HEK293T (cell line): ENCODE measurements at regions not wholly inside any gene's neighbourhood (a gene's known extent, or its start where the extent isn't known, plus 50 kb on each side); places are given as distances from the start of the nearest gene placed in this dataset.

Source experiments
- CTCF ChIA-PET: fragments of 350-600 bp; formaldehyde crosslinking; extraction: SDS; loops from one replicate; lab custom pipeline; 2021; ENCODE audit warnings: antibody characterized with exemption, inconsistent platforms; lab: Yijun Ruan, JAX
- POLR2A ChIA-PET: fragments of 350-600 bp; formaldehyde crosslinking; extraction: SDS; loops from one replicate; lab custom pipeline; 2020; ENCODE audit warnings: antibody characterized with exemption, inconsistent platforms; lab: Yijun Ruan, JAX
- DNase-seq: peaks from one replicate; pipeline ENCODE4 v3.0.0; 2012; ENCODE audit warnings: mixed read lengths; ENCODE audit errors: extremely low spot score
- ARNT ChIP-seq: fragments of 450-650 bp; IDR thresholded peaks from 2 replicates; pipeline ENCODE4 v1.6.1; 2017; ENCODE audit warnings: mild to moderate bottlenecking
- BHLHE40 ChIP-seq: fragments of 450-650 bp; IDR thresholded peaks from 2 replicates; pipeline ENCODE4 v1.6.1; 2016; ENCODE audit warnings: mild to moderate bottlenecking, moderate library complexity, borderline replicate concordance
- CTBP1 ChIP-seq: fragments of 450-650 bp; IDR thresholded peaks from 2 replicates; pipeline ENCODE4 v1.6.1; 2016; ENCODE audit warnings: borderline replicate concordance
- ELF4 ChIP-seq: fragments of 450-650 bp; IDR thresholded peaks from 2 replicates; pipeline ENCODE4 v1.6.1; 2017; ENCODE audit warnings: antibody characterized with exemption
- FOXA1 ChIP-seq: fragments of 450-650 bp; IDR thresholded peaks from 2 replicates; pipeline ENCODE4 v1.6.1; 2016; ENCODE audit warnings: mild to moderate bottlenecking
- FOXK2 ChIP-seq: fragments of 450-650 bp; IDR thresholded peaks from 2 replicates; pipeline ENCODE4 v1.6.1; 2016; ENCODE audit warnings: mild to moderate bottlenecking
- FOXM1 ChIP-seq: fragments of 450-650 bp; IDR thresholded peaks from 2 replicates; pipeline ENCODE4 v1.6.1; 2017; ENCODE audit warnings: mild to moderate bottlenecking, borderline replicate concordance
- HDGF ChIP-seq: fragments of 450-650 bp; IDR thresholded peaks from 2 replicates; pipeline ENCODE4 v1.6.1; 2017; ENCODE audit warnings: antibody characterized with exemption, borderline replicate concordance
- L3MBTL2 ChIP-seq: fragments of 450-650 bp; conservative IDR thresholded peaks from 2 replicates; pipeline ENCODE4 v1.6.1; 2016; ENCODE audit warnings: mild to moderate bottlenecking
- LEF1 ChIP-seq: fragments of 450-650 bp; IDR thresholded peaks from 2 replicates; pipeline ENCODE4 v1.6.1; 2017; ENCODE audit warnings: mild to moderate bottlenecking, borderline replicate concordance
- NFRKB ChIP-seq: fragments of 450-650 bp; IDR thresholded peaks from 2 replicates; pipeline ENCODE4 v1.6.1; 2016; ENCODE audit warnings: mild to moderate bottlenecking, moderate library complexity
- PKNOX1 ChIP-seq: fragments of 450-650 bp; IDR thresholded peaks from 2 replicates; pipeline ENCODE4 v1.6.1; 2016
- SP1 ChIP-seq: fragments of 450-650 bp; IDR thresholded peaks from 2 replicates; pipeline ENCODE4 v1.6.1; 2017
- SUZ12 ChIP-seq: fragments of 450-650 bp; IDR thresholded peaks from 2 replicates; pipeline ENCODE4 v1.6.1; 2016; ENCODE audit warnings: mild to moderate bottlenecking
- TARDBP ChIP-seq: fragments of 450-650 bp; IDR thresholded peaks from 2 replicates; pipeline ENCODE4 v1.6.1; 2016
- ZNF384 ChIP-seq: fragments of 450-650 bp; IDR thresholded peaks from 2 replicates; pipeline ENCODE4 v1.6.1; 2016

GRCh38 chr17:72400863-72401262 lies 280.0 kb downstream of the SOX9 start:
- ChIA-PET POLR2A (no interaction called here), CTCF (no interaction called here)
- TF ChIP-seq NFRKB (no peak), HDGF (no peak), SP1 (no peak), FOXK2 (no peak), ELF4 (no peak), L3MBTL2 (no peak), LEF1 (no peak), ARNT (no peak), FOXM1 (no peak), SUZ12 (no peak), BHLHE40 (no peak)
- no peak for DNase-seq

- CTCF ChIA-PET = interaction anchor here (0.7 kb wide), 1 partner anchor 963 kb away, joined by 4 read pairs; no protein-coding TSS in a partner anchor
- TF ChIP-seq ARNT (no peak), FOXM1 (no peak), ZNF384 (no peak)
- no peak for DNase-seq
- POLR2A ChIA-PET = no interaction called here
Measured at GRCh38 chr17:72401883-72402726, 281.3 kb downstream of the SOX9 start.

- CTCF ChIA-PET = interaction anchor here (0.7 kb wide), 1 partner anchor 964 kb away, joined by 4 read pairs; no protein-coding TSS in a partner anchor
- no peak for DNase-seq
- TF ChIP-seq SP1 (no peak), PKNOX1 (no peak)
- POLR2A ChIA-PET = no interaction called here
Measured at GRCh38 chr17:72402727-72403210, 281.9 kb downstream of the SOX9 start.

GRCh38 chr17:72403713-72404209 lies 282.9 kb downstream of the SOX9 start:
- ChIA-PET POLR2A (no interaction called here), CTCF (no interaction called here)
- no peak for DNase-seq
- TF ChIP-seq TARDBP = no peak
- no peak for TF ChIP-seq HDGF
- no peak for TF ChIP-seq SUZ12
- TF ChIP-seq FOXM1 = no peak
- TF ChIP-seq ELF4 = no peak
- no peak for TF ChIP-seq BHLHE40
- no peak for TF ChIP-seq NFRKB
- TF ChIP-seq FOXA1 = no peak
- TF ChIP-seq L3MBTL2 = no peak
- no peak for TF ChIP-seq SP1
- TF ChIP-seq FOXK2 = no peak
- TF ChIP-seq ARNT = no peak
- TF ChIP-seq PKNOX1 = no peak
- TF ChIP-seq LEF1 = no peak

GRCh38 chr17:72404872-72405271 lies 284.1 kb downstream of the SOX9 start:
- ChIA-PET POLR2A (interaction anchor here (0.6 kb wide), 1 partner anchor 101 kb away, joined by 3 read pairs; no protein-coding TSS in a partner anchor), CTCF (interaction anchor here (0.6 kb wide), 2 partner anchors 16 to 28 kb away, joined by 3 read pairs; no protein-coding TSS in a partner anchor)
- DNase-seq = no peak
- TF ChIP-seq HDGF (no peak), CTBP1 (no peak), PKNOX1 (no peak), TARDBP (no peak), SUZ12 (no peak), LEF1 (no peak), ARNT (no peak), L3MBTL2 (no peak), ELF4 (no peak), FOXM1 (no peak), FOXK2 (no peak), FOXA1 (no peak)

GRCh38 chr17:72405662-72406230 lies 284.9 kb downstream of the SOX9 start:
- TF ChIP-seq SP1 = no peak
- TF ChIP-seq CTBP1 = no peak
- TF ChIP-seq BHLHE40 = no peak
- no peak for TF ChIP-seq PKNOX1
- no peak for TF ChIP-seq ELF4
- TF ChIP-seq SUZ12 = no peak
- TF ChIP-seq HDGF = no peak
- TF ChIP-seq FOXM1 = no peak
- TF ChIP-seq ZNF384 = no peak
- TF ChIP-seq FOXK2 = no peak
- TF ChIP-seq FOXA1 = no peak
- no peak for TF ChIP-seq LEF1
- TF ChIP-seq NFRKB = no peak
- no peak for TF ChIP-seq L3MBTL2
- no peak for TF ChIP-seq TARDBP
- TF ChIP-seq ARNT = no peak
- DNase-seq = no peak
- POLR2A ChIA-PET = interaction anchor here (0.6 kb wide), 1 partner anchor 102 kb away, joined by 3 read pairs; no protein-coding TSS in a partner anchor
- CTCF ChIA-PET = no interaction called here
